HepG2 (cell line): ENCODE measurements at regions not wholly inside any gene's neighbourhood (a gene's known extent, or its start where the extent isn't known, plus 50 kb on each side); places are given as distances from the start of the nearest gene placed in this dataset.

Experiments
- ASH2L ChIP-seq: fragments of 300-600, 200-600 bp; sonication (generic); IDR thresholded peaks from 2 replicates; pipeline ENCODE4 v1.7.0; 2017; ENCODE audit warnings: low read depth, mild to moderate bottlenecking, moderate library complexity, mixed read lengths, low read length; ENCODE audit not compliant: insufficient read length
- CSRNP2 ChIP-seq: sonication (generic); formaldehyde crosslinking; conservative IDR thresholded peaks from 2 replicates; pipeline ENCODE4 v1.8.0; 2022; ENCODE audit warnings: low read depth, missing genetic modification reagents
- GATA4 ChIP-seq: sonication (generic); IDR thresholded peaks from 2 replicates; pipeline ENCODE4 v1.6.1; 2016; ENCODE audit warnings: antibody characterized with exemption, low read depth, borderline replicate concordance
- NR2C2 ChIP-seq: sonication (generic); formaldehyde crosslinking; IDR thresholded peaks from 2 replicates; pipeline ENCODE4 v1.4.0; 2020; ENCODE audit warnings: missing genetic modification reagents, mild to moderate bottlenecking, moderate library complexity, borderline replicate concordance
- RXRB ChIP-seq: IDR thresholded peaks from 2 replicates; pipeline ENCODE4 v1.6.1; 2016; ENCODE audit warnings: borderline replicate concordance, missing genetic modification reagents, missing compliant biosample characterization
- SKI ChIP-seq: fragments of 450-650 bp; IDR thresholded peaks from one replicate; pipeline ENCODE4 v1.6.1; 2018; ENCODE audit warnings: mild to moderate bottlenecking; ENCODE audit not compliant: partially characterized antibody
- TIGD3 ChIP-seq: sonication (generic); formaldehyde crosslinking; IDR thresholded peaks from 2 replicates; pipeline ENCODE4 v1.5.1; 2020; ENCODE audit warnings: mild to moderate bottlenecking, missing genetic modification reagents, borderline replicate concordance
- TF ChIP-seq, protein P1 (sequence below): sonication (generic); formaldehyde crosslinking; IDR thresholded peaks from 2 replicates; pipeline ENCODE4 v1.5.0; 2020; ENCODE audit warnings: mild to moderate bottlenecking, missing genetic modification reagents, borderline replicate concordance

DNA sequence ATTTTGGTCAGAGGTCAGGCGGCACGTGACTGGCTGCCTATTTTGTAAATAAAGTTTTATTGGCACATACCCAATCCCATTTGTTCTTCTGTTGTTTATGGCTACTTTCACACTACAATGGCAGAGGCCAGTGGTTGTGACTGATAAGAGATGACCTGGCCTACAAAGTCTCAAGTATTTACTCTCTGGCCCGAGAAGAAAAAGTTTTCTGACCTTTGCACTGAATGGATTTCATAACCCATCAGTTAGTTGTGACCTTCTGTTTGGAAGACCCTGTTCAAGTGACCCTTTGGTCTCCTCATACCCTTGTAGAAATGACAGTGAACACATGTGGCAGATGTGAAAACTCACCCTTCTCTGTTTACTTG lies 121.4 kb upstream of the MGAT5 start (continued):
- TF ChIP-seq CSRNP2 (CRISPR knock-in tag) (no peak), SKI (peak; percentile 22), GATA4 (peak; percentile 77; the same call in 1 of the 2 replicates), ASH2L (peak; percentile 58), RXRB (CRISPR knock-in tag) (peak; percentile 70), NR2C2 (CRISPR knock-in tag) (peak; percentile 78), TIGD3 (no peak)
- TF ChIP-seq, protein P1, sequence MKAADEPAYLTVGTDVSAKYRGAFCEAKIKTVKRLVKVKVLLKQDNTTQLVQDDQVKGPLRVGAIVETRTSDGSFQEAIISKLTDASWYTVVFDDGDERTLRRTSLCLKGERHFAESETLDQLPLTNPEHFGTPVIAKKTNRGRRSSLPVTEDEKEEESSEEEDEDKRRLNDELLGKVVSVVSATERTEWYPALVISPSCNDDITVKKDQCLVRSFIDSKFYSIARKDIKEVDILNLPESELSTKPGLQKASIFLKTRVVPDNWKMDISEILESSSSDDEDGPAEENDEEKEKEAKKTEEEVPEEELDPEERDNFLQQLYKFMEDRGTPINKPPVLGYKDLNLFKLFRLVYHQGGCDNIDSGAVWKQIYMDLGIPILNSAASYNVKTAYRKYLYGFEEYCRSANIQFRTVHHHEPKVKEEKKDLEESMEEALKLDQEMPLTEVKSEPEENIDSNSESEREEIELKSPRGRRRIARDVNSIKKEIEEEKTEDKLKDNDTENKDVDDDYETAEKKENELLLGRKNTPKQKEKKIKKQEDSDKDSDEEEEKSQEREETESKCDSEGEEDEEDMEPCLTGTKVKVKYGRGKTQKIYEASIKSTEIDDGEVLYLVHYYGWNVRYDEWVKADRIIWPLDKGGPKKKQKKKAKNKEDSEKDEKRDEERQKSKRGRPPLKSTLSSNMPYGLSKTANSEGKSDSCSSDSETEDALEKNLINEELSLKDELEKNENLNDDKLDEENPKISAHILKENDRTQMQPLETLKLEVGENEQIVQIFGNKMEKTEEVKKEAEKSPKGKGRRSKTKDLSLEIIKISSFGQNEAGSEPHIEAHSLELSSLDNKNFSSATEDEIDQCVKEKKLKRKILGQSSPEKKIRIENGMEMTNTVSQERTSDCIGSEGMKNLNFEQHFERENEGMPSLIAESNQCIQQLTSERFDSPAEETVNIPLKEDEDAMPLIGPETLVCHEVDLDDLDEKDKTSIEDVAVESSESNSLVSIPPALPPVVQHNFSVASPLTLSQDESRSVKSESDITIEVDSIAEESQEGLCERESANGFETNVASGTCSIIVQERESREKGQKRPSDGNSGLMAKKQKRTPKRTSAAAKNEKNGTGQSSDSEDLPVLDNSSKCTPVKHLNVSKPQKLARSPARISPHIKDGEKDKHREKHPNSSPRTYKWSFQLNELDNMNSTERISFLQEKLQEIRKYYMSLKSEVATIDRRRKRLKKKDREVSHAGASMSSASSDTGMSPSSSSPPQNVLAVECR (CRISPR knock-in tag): peak; percentile 27; the same call in 1 of the 2 replicates
